HEK293 (cell line): ENCODE measurements at regions not wholly inside any gene's neighbourhood (a gene's known extent, or its start where the extent isn't known, plus 50 kb on each side); places are given as distances from the start of the nearest gene placed in this dataset.

ENCODE experiments used
- PRDM4 ChIP-seq: fragments of 450-650 bp; formaldehyde crosslinking; IDR thresholded peaks from 2 replicates; pipeline ENCODE4 v1.5.1; 2017; ENCODE audit warnings: missing biosample characterization, missing genetic modification characterization
- REPIN1 ChIP-seq: fragments of 450-650 bp; formaldehyde crosslinking; IDR thresholded peaks from 2 replicates; pipeline ENCODE4 v1.5.1; 2017; ENCODE audit warnings: missing biosample characterization, missing genetic modification characterization, low read depth
- ZNF174 ChIP-seq: fragments of 450-650 bp; formaldehyde crosslinking; IDR thresholded peaks from 2 replicates; pipeline ENCODE4 v1.5.0; 2017; ENCODE audit warnings: missing biosample characterization, mild to moderate bottlenecking, missing genetic modification characterization
- ZNF274 ChIP-seq, 2 experiments: fragments of 200-500 bp in 1 of 2; fragments of 450-650 bp in 1 of 2; sonication (Bioruptor generic) in 1 of 2; formaldehyde crosslinking in 1 of 2; IDR thresholded peaks; 2 replicates each; pipeline versions ENCODE4 v1.5.1 to v1.6.1; 2014 to 2016; ENCODE audit warnings: borderline replicate concordance in 1 of 2, inconsistent platforms in 1 of 2, low read length in 1 of 2, missing biosample characterization in 1 of 2, missing genetic modification characterization in 1 of 2
- TF ChIP-seq, protein P1 (sequence below): fragments of 450-650 bp; formaldehyde crosslinking; IDR thresholded peaks from 2 replicates; pipeline ENCODE4 v1.5.1; 2016; ENCODE audit warnings: missing biosample characterization, missing genetic modification characterization

- TF ChIP-seq REPIN1 (tag by site-specific recombination) (no peak), ZNF274 (IDR thresholded peaks at IDR 0.05; ENCODE audit: low read length) (no peak), ZNF274 (tag by site-specific recombination; IDR thresholded peaks at IDR 0.05; ENCODE audit: borderline replicate concordance) (no peak), ZNF174 (no peak), PRDM4 (tag by site-specific recombination) (no peak)
- TF ChIP-seq, protein P1, sequence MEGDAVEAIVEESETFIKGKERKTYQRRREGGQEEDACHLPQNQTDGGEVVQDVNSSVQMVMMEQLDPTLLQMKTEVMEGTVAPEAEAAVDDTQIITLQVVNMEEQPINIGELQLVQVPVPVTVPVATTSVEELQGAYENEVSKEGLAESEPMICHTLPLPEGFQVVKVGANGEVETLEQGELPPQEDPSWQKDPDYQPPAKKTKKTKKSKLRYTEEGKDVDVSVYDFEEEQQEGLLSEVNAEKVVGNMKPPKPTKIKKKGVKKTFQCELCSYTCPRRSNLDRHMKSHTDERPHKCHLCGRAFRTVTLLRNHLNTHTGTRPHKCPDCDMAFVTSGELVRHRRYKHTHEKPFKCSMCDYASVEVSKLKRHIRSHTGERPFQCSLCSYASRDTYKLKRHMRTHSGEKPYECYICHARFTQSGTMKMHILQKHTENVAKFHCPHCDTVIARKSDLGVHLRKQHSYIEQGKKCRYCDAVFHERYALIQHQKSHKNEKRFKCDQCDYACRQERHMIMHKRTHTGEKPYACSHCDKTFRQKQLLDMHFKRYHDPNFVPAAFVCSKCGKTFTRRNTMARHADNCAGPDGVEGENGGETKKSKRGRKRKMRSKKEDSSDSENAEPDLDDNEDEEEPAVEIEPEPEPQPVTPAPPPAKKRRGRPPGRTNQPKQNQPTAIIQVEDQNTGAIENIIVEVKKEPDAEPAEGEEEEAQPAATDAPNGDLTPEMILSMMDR: no peak
These were observed 230.5 kb downstream of the MBD2 start for GRCh38 chr18:53994016-53994415.
